Vagina (tissue), 2 donors: ENCODE measurements at regions not wholly inside any gene's neighbourhood (a gene's known extent, or its start where the extent isn't known, plus 50 kb on each side); places are given as distances from the start of the nearest gene placed in this dataset.

Experiments
- DNase-seq, 2 donors: peaks; one replicate each; pipeline ENCODE4 v3.0.0-alpha.2; 2017; ENCODE audit errors: extremely low spot score in 2 of 2
- H3K27ac ChIP-seq: fragments of 200-600 bp; sonication (generic); one replicate; pipeline ENCODE4 v1.5.1; 2019
- H3K27me3 ChIP-seq: fragments of 200-600 bp; sonication (generic); one replicate; pipeline ENCODE4 v1.5.1; 2019
- H3K36me3 ChIP-seq, 2 donors: fragments of 200-600 bp; sonication (generic); one replicate each; pipeline ENCODE4 v1.5.1; 2017 to 2019
- H3K4me1 ChIP-seq: fragments of 200-600 bp; sonication (generic); one replicate; pipeline ENCODE4 v1.5.1; 2019
- H3K4me3 ChIP-seq, 2 donors: fragments of 200-600 bp; sonication (generic); 1 replicate in 1 of 2; 2 replicates in 1 of 2; pipeline ENCODE4 v1.5.1; 2016 to 2019
- H3K9me3 ChIP-seq: fragments of 200-600 bp; sonication (generic); one replicate; pipeline ENCODE4 v1.5.1; 2019
- POLR2A ChIP-seq, 2 donors: fragments of 450-650 bp; IDR thresholded peaks; one replicate each; pipeline ENCODE4 v1.6.1; 2017; ENCODE audit warnings: antibody characterized with exemption in 2 of 2, mild to moderate bottlenecking in 2 of 2, moderate library complexity in 2 of 2
- POLR2AphosphoS5 ChIP-seq, 2 donors: sonication (generic); formaldehyde crosslinking; IDR thresholded peaks; one replicate each; pipeline ENCODE4 v1.9.0; 2017; ENCODE audit warnings: antibody characterized with exemption in 2 of 2, mild to moderate bottlenecking in 2 of 2, low read depth in 1 of 2; ENCODE audit not compliant: insufficient read depth in 1 of 2
- intact Hi-C: fragments of 100-400 bp; cut with DNase I; formaldehyde crosslinking; loops from one replicate; pipeline ENCODE4 v1.15.1; 2023
- TF ChIP-seq, protein P1 (sequence below), 3 experiments: fragments of 450-650 bp in 2 of 3; fragments of 200-600 bp in 1 of 3; sonication (generic) in 1 of 3; IDR thresholded peaks; one replicate each; pipeline ENCODE4 v1.5.1; 2017 to 2019; ENCODE audit warnings: antibody characterized with exemption in 3 of 3, mild to moderate bottlenecking in 2 of 3, moderate library complexity in 2 of 3

DNA sequence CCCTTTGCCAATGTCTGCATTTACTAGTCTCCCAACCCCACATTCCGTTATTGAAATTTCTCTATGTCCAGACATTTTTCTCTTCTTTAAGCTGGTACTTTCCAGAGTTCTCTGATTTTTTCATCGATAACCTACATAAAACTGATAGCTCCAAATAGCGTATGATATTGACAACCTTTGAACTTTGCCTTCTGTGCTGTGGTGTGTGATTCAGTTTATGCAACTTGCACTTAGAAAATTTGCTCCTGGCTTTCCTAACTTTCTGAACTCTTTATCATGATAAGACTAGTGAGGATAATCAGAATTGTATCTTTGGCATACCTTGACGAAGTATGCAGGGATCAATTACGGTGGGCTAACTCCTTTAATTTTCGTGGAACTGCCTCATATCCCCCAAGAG, 1261.3 kb downstream of the SI start:
- intact Hi-C loops: no loop called here

DNA sequence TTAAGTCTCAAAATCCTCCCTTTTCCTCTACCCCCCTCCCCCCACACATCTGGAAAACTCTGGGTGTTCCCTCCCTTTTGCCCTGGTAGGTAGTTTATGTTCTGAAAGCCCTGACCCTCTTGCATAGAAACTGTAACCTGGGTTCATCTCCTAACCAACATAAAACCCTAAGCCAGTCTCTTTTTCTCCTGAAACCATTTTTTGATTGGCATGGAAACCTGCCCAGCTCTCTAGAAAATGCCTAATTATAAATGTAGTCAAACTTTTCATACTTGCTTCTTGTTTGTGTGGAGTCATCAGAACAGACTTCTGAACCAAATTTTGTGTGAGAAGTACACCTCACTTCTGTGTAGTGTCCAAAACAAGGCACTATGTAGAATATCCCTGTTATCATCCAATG, 1264.4 kb downstream of the SI start:
- TF ChIP-seq POLR2AphosphoS5 (IDR thresholded peaks at IDR 0.05; ENCODE audit: insufficient read depth in 1 of 2, low read depth in 1 of 2): no peak
- no peaks in the 10 kb centered on the region for H3K9me3 ChIP-seq

More for the DNA sequence above, 1261.3 kb downstream of the SI start:
- H3K27ac ChIP-seq: no peak overlapping the region
- TF ChIP-seq, protein P1, sequence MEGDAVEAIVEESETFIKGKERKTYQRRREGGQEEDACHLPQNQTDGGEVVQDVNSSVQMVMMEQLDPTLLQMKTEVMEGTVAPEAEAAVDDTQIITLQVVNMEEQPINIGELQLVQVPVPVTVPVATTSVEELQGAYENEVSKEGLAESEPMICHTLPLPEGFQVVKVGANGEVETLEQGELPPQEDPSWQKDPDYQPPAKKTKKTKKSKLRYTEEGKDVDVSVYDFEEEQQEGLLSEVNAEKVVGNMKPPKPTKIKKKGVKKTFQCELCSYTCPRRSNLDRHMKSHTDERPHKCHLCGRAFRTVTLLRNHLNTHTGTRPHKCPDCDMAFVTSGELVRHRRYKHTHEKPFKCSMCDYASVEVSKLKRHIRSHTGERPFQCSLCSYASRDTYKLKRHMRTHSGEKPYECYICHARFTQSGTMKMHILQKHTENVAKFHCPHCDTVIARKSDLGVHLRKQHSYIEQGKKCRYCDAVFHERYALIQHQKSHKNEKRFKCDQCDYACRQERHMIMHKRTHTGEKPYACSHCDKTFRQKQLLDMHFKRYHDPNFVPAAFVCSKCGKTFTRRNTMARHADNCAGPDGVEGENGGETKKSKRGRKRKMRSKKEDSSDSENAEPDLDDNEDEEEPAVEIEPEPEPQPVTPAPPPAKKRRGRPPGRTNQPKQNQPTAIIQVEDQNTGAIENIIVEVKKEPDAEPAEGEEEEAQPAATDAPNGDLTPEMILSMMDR (IDR thresholded peaks at IDR 0.05): no peak
- no peak for TF ChIP-seq POLR2AphosphoS5 (IDR thresholded peaks at IDR 0.05; ENCODE audit: insufficient read depth in 1 of 2, low read depth in 1 of 2)
- TF ChIP-seq POLR2A (IDR thresholded peaks at IDR 0.05): no peak
- no peaks in the 10 kb centered on the region for H3K36me3 ChIP-seq
- no peaks in the 10 kb centered on the region for H3K9me3 ChIP-seq
- H3K4me1 ChIP-seq: no peaks in the 10 kb centered on the region
- H3K4me3 ChIP-seq: no peak overlapping the region
- no peak for DNase-seq
- H3K27me3 ChIP-seq: no peaks in the 10 kb centered on the region

DNA sequence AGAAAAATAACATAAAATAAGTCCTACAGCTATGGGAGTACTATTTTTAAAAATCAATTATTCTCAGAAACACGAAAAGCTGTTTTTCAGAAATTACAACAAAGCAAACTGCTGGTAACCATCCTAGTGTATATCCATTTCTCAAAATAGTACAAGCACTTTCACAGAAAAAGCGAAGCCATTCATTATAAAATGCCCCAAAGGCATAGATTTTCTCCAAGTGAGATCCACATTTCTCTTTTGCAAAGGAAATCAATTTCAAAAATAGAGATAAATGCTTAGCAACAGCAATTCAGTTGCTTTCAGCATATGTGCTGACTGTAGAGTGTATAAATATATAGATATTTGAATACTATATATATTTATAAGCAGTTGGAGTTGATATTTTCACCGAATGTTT, 1266.3 kb downstream of the SI start:
- Histone ChIP-seq H3K36me3 (no peaks in the 10 kb centered on the region), H3K27me3 (no peaks in the 10 kb centered on the region), H3K27ac (no peak overlapping the region), H3K4me3 (no peak overlapping the region), H3K4me1 (no peaks in the 10 kb centered on the region), H3K9me3 (no peaks in the 10 kb centered on the region)
- intact Hi-C loops: no loop called here
- no peak for DNase-seq
- TF ChIP-seq POLR2AphosphoS5 (IDR thresholded peaks at IDR 0.05; ENCODE audit: insufficient read depth in 1 of 2, low read depth in 1 of 2) (no peak), POLR2A (IDR thresholded peaks at IDR 0.05) (no peak)
- TF ChIP-seq, protein P1 (IDR thresholded peaks at IDR 0.05): no peak

More for the DNA sequence above, 1264.4 kb downstream of the SI start:
- no peaks in the 10 kb centered on the region for H3K27me3 ChIP-seq
- no peak overlapping the region for H3K27ac ChIP-seq
- H3K4me1 ChIP-seq: no peaks in the 10 kb centered on the region
- intact Hi-C loops: no loop called here
- H3K4me3 ChIP-seq: no peak overlapping the region
- no peak for DNase-seq
- no peaks in the 10 kb centered on the region for H3K36me3 ChIP-seq

DNA sequence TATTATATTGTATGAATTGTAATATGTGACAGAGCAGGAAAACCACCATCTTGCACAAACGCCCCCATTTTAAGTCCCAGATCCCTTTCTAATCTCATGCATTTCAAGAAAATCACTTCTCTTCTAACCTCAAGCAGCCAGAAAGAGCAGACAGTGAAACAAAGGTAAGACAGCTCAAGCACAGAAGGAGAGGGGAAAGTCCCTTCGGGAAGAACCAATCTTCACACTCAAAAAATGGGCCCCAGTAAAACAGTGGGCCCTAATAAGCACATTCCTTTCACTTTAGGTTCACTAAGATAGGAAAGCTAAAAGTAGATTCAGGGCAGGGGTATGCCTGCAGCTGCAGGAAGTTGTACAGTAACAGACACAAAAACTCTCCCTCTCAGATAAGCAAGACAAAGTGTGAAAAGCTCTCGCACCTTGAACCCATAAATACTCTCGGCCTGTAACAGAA, 1268.7 kb downstream of the SI start:
- intact Hi-C loops: no loop called here
- TF ChIP-seq POLR2A (IDR thresholded peaks at IDR 0.05) (no peak), POLR2AphosphoS5 (IDR thresholded peaks at IDR 0.05; ENCODE audit: insufficient read depth in 1 of 2, low read depth in 1 of 2) (no peak)
- TF ChIP-seq, protein P1 (IDR thresholded peaks at IDR 0.05): no peak

DNA sequence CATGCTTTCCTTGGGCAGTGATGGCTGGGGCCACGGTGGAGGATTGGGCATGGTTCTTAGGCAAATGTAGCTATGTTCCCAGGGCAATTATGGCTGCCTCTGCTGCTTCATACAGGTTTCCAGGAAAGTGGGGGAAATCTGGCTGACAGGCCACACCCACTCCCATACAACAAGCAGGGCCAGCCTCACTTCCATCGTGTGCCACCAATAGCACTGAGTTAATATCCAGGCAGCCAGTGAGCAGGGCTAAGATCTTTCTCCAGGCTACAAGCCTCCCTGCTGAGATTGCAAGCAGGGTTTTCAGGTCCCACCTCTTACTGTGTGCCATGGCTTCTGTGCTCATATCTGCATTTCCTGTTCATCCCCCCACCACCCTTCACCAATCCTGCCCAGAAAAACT, 1291.9 kb downstream of the SI start:
- TF ChIP-seq, protein P1 (IDR thresholded peaks at IDR 0.05): no peak
- TF ChIP-seq POLR2A (IDR thresholded peaks at IDR 0.05): no peak
- no peak for TF ChIP-seq POLR2AphosphoS5 (IDR thresholded peaks at IDR 0.05; ENCODE audit: insufficient read depth in 1 of 2, low read depth in 1 of 2)
- intact Hi-C loops: no loop called here
- Histone ChIP-seq H3K36me3 (no peaks in the 10 kb centered on the region), H3K4me3 (no peak overlapping the region), H3K9me3 (no peaks in the 10 kb centered on the region), H3K4me1 (no peaks in the 10 kb centered on the region), H3K27me3 (no peaks in the 10 kb centered on the region), H3K27ac (no peak overlapping the region)
- DNase-seq: no peak

More for the DNA sequence above, 1268.7 kb downstream of the SI start:
- Histone ChIP-seq H3K4me1 (no peaks in the 10 kb centered on the region), H3K36me3 (no peaks in the 10 kb centered on the region), H3K9me3 (no peaks in the 10 kb centered on the region), H3K27me3 (no peaks in the 10 kb centered on the region), H3K27ac (no peak overlapping the region), H3K4me3 (no peak overlapping the region)
- no peak for DNase-seq
